Left lung (tissue), 4 donors: ENCODE measurements at regions not wholly inside any gene's neighbourhood (a gene's known extent, or its start where the extent isn't known, plus 50 kb on each side); places are given as distances from the start of the nearest gene placed in this dataset.
"Not testable (repeated sequence)": the region's sequence is repeated elsewhere in the genome, so short reads cannot be mapped to it uniquely, and the experiment has no call there.

Experiments
- ATAC-seq: fragments of 200-7000 bp; cut with Tn5 transposase; one replicate; pipeline ENCODE4 v1.9.1; 2020; ENCODE audit warnings: moderate library complexity
- DNase-seq, 4 donors: peaks; one replicate each; pipeline ENCODE4 v3.0.0-alpha.2; 2013 to 2020
- H3K27ac ChIP-seq, 2 donors: fragments of 200-600 bp; sonication (generic) in 1 of 2; one replicate each; pipeline versions ENCODE4 v1.5.0 to v1.8.0; 2020 to 2021
- H3K27me3 ChIP-seq, 2 donors: fragments of 200-600 bp; sonication (generic) in 1 of 2; one replicate each; pipeline versions ENCODE4 v1.5.0 to v1.8.0; 2020 to 2021
- H3K36me3 ChIP-seq, 2 donors: fragments of 200-600 bp; sonication (generic) in 1 of 2; one replicate each; pipeline versions ENCODE4 v1.5.0 to v1.8.0; 2020 to 2021
- H3K4me1 ChIP-seq, 2 donors: fragments of 200-600 bp; one replicate each; pipeline ENCODE4 v1.8.0; 2021
- H3K4me3 ChIP-seq, 2 donors: fragments of 200-600 bp; sonication (generic) in 1 of 2; one replicate each; pipeline versions ENCODE4 v1.5.0 to v1.8.0; 2020 to 2021; ENCODE audit warnings: mild to moderate bottlenecking in 1 of 2
- H3K9me3 ChIP-seq, 2 donors: fragments of 200-600 bp; sonication (generic) in 1 of 2; one replicate each; pipeline versions ENCODE4 v1.5.0 to v1.8.0; 2020 to 2021
- CTCF ChIP-seq, 2 donors: fragments of 200-600 bp; sonication (generic) in 1 of 2; IDR thresholded peaks; one replicate each; pipeline versions ENCODE4 v1.5.0 to v1.8.0; 2021; ENCODE audit warnings: antibody characterized with exemption in 2 of 2
- intact Hi-C, 2 donors: fragments of 100-400 bp; cut with DNase I; formaldehyde crosslinking; loops; one replicate each; pipeline versions ENCODE4 v1.11.2 to v1.14.2; 2022
- donor health status: DM: no; HTN: yes; CAD: no.
- donor health status: DM: no; HTN: no; CAD: no.

GRCh38 chr4:134867027-134867426 lies 665.4 kb upstream of the PABPC4L start:
- no peak for TF ChIP-seq CTCF (IDR thresholded peaks at IDR 0.05)

GRCh38 chr4:134865675-134866074 lies 664.1 kb upstream of the PABPC4L start:
- DNase-seq: no peak
- H3K4me1 ChIP-seq: no peaks in the 10 kb centered on the region
- no peak for ATAC-seq

More at GRCh38 chr4:134867027-134867426, 665.4 kb upstream of the PABPC4L start:
- H3K4me3 ChIP-seq: no peak overlapping the region
- peaks cover 0 to 2% of the 10 kb centered on the region in 2 donors for H3K9me3 ChIP-seq
- no peaks in the 10 kb centered on the region for H3K36me3 ChIP-seq
- intact Hi-C loops: no loop called here
- H3K4me1 ChIP-seq: no peaks in the 10 kb centered on the region
- ATAC-seq (no peak), DNase-seq (no peak)
- no peaks in the 10 kb centered on the region for H3K27me3 ChIP-seq
- no peak overlapping the region for H3K27ac ChIP-seq

GRCh38 chr4:134862116-134862515 lies 660.5 kb upstream of the PABPC4L start:
- intact Hi-C loops: no loop called here
- ATAC-seq (no peak), DNase-seq (no peak)
- TF ChIP-seq CTCF (IDR thresholded peaks at IDR 0.05): no peak
- Histone ChIP-seq H3K4me3 (no peak overlapping the region), H3K9me3 (peaks cover 0 to 2% of the 10 kb centered on the region in 2 donors), H3K27me3 (no peaks in the 10 kb centered on the region), H3K36me3 (no peaks in the 10 kb centered on the region), H3K27ac (no peak overlapping the region), H3K4me1 (no peaks in the 10 kb centered on the region)

More at GRCh38 chr4:134865675-134866074, 664.1 kb upstream of the PABPC4L start:
- Histone ChIP-seq H3K4me3 (no peak overlapping the region), H3K27me3 (no peaks in the 10 kb centered on the region), H3K36me3 (no peaks in the 10 kb centered on the region), H3K27ac (no peak overlapping the region), H3K9me3 (peaks cover 0 to 2% of the 10 kb centered on the region in 2 donors)
- intact Hi-C loops: no loop called here
- no peak for TF ChIP-seq CTCF (IDR thresholded peaks at IDR 0.05)

GRCh38 chr4:134848681-134849080 lies 647.1 kb upstream of the PABPC4L start:
- no peaks in the 10 kb centered on the region for H3K27me3 ChIP-seq
- no peak overlapping the region for H3K27ac ChIP-seq
- H3K4me1 ChIP-seq: no peaks in the 10 kb centered on the region
- no peak for TF ChIP-seq CTCF (IDR thresholded peaks at IDR 0.05)
- intact Hi-C loops: no loop called here
- peaks cover 0 to 11% of the 10 kb centered on the region in 2 donors for H3K9me3 ChIP-seq
- no peaks in the 10 kb centered on the region for H3K36me3 ChIP-seq
- no peak overlapping the region for H3K4me3 ChIP-seq
- DNase-seq: no peak
- ATAC-seq: no peak

GRCh38 chr4:134830741-134831140 lies 629.2 kb upstream of the PABPC4L start:
- H3K4me1 ChIP-seq, intact Hi-C loops, H3K4me3 ChIP-seq, H3K27me3 ChIP-seq, ATAC-seq, DNase-seq, H3K36me3 ChIP-seq, H3K27ac ChIP-seq: not testable (repeated sequence)
- peaks cover 0 to 16% of the 10 kb centered on the region in 2 donors for H3K9me3 ChIP-seq

- no peak overlapping the region for H3K4me3 ChIP-seq
- no peak overlapping the region for H3K27ac ChIP-seq
Measured at GRCh38 chr4:134812611-134813010, 611.0 kb upstream of the PABPC4L start.

More at GRCh38 chr4:134812611-134813010, 611.0 kb upstream of the PABPC4L start:
- intact Hi-C loops: no loop called here
- H3K36me3 ChIP-seq: no peaks in the 10 kb centered on the region
- no peak for DNase-seq
- H3K4me1 ChIP-seq: no peaks in the 10 kb centered on the region
- no peaks in the 10 kb centered on the region for H3K27me3 ChIP-seq
- peaks cover 0 to 6% of the 10 kb centered on the region in 2 donors for H3K9me3 ChIP-seq
- TF ChIP-seq CTCF (IDR thresholded peaks at IDR 0.05): no peak
- ATAC-seq: no peak
